ENCODE measurements at regions not wholly inside any gene's neighbourhood (a gene's known extent, or its start where the extent isn't known, plus 50 kb on each side); places are given as distances from the start of the nearest gene placed in this dataset.

DNA sequence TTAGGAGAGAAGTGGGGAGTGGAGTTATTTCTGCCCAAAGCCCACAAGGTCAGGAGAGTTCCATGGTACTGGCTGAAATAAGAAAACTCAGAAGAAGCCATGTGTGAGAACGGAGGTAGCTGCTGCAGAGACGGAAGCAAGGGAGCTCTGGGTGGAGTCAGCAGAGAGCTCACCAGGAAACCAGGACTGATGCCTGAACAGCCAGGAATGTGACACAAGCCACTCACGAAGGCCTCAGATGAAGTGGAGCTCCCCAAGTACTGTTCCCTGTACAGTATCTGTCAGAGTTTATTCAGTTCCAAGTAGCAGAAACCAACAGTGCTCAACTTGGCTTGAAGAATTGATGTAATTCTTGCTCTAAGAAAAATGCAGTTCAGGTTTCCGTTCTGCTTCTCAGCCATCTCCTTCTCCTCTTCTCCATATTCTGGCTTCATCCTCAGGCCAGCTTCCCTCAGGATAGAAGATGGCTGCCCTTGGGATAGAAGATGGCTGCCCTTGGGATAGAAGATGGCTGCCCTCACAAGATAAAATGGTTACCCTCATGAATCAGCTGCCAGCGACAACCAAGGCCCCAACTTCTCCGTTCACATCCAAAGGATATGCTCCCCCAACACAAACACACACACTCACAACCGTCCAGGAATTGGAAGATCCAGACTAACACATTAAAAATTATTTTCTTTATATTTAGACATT, 117.4 kb upstream of the SH3BP4 start:
- no peak for DNase-seq

DNA sequence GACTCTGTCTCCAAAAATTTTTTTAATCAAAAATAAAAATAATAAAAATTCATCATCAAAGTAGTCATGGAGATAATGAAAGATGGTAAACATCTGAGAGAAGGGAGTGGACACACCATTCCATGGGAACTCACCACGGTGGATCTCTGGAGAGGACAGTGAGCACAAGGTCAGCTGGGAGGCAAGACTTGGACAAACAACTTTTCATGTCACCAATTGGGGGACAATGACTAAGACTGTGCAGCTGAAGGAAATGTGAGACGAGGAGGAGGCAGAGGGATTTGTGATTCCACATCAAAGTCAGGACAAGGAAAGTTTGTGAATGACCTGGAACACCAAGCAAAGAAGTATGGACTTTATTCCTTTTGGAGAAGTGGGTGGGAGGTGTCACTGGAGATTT, 121.0 kb upstream of the SH3BP4 start:
- DNase-seq: no peak

DNA sequence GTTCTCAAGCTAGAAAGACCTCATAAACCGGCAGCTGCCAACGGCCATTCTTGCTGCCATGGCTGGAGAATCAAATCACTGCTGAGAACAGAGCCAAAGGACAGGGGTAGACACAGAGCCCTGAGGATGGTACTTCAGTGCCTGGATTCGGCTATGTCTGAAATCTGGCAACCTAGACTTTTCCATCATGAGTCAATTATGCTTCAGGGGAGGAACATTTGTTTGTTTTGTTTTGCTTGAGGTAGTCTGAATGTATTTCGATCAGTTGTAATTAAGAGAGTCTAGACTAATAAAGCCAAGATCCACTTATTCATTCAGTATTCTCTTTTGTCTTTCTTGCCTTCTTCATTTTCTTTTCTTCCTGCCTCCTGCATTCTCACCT, 122.8 kb upstream of the SH3BP4 start:
- DNase-seq: no peak

DNA sequence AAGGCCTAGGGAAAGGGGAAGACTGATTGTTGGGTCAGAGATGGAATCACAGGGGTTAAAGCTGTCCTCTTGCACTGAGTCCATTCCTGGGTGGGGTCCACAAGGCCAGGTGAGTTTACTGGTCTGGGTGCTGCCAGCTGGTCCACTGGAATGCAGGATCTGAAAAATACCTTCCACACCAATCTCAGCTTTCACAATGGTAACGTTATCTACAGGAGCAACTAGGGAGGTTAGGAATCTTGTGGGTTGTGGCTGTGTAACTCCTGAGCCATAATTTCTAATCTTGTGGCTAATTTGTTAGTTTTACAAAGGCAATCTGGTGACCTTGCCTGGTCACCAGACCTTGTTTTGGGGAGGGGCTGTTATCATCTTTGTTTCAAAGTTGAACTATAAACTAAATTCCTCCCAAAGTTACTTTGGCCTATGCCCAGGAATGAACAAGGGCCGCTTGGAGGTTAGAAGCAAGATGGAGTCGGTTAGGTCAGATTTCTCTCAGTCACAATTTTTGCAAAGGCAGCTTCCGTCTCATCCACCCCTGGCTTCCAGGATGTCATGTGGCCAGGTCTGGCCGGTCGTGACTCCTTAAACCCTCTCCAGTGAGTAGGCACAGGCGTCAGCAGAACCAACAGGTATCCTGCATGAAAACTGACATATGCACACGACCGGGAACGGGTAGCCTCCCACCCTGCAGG, 123.3 kb upstream of the SH3BP4 start:
- no peak for DNase-seq

DNA sequence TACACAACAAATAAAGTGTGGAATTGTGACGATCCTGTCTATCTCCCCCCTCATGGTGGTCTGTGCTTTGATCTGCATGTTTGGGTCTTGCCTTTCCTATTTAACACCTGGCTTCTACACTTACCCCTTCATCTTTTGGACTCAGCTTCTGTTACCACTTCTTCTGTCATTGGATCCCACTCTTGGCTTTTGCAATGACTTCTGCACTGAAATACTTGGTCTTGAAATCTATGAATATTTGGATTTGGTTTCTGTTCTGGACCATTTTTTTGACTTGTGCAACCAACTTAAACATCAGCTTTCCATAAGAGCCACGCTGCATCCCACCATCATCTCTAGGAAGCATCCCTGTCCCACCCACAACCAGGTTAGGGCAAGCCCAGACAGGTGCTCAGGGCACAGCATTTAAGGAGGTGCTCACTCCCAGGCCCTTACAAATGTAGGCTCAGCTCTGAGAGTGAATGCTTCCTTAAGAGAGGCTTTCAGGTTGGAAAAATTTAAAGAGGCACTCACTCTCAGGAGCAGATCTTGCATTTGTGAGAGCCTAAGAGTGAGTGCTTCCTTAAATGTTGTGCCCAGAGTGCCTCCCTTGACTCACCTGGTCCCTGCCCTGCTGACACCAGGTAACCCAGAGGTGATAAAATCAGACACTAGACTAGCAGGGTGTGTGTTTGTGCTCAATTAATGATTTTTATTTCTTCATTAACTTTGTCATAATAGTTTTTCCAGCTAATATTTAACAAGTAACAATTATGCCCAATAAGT, 124.5 kb upstream of the SH3BP4 start:
- no peak for DNase-seq

DNA sequence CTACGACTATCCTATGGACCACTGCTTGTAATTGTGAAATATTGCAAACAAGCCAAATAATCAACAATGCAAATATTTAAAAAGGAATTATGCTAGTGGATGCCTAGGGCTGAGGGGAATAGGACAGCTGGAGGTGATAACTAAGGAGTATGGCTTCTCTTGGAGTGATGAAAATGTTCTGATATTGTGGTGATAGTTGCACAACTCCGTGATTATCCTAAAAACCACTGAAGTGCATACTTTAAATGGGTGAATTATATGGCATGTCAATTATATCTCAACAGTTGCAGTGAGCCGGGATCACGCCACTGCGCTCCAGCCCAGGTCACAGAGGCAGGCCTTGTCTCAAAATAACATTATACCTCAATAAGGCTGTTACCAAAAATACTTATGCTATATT, 125.1 kb upstream of the SH3BP4 start:
- no peak for DNase-seq

DNA sequence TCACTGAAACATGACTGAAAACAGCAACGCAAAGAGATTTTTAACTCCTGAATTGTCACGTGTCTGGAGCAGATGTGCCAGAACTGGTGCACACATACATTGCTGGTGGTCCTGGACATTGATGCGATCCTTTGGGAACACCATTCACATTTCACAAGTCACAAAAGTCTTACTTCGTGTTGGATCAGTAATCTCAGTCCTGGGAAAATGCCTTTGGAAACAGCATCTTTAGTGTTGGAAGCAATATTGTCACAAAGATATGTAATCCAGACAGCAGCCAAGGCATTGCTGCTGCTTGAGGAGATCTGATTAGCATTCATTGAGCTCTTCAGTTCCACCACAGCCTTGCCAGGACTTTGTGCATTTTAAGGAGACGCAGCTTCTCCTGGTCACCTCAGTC, 126.2 kb upstream of the SH3BP4 start:
- DNase-seq: no peak

DNA sequence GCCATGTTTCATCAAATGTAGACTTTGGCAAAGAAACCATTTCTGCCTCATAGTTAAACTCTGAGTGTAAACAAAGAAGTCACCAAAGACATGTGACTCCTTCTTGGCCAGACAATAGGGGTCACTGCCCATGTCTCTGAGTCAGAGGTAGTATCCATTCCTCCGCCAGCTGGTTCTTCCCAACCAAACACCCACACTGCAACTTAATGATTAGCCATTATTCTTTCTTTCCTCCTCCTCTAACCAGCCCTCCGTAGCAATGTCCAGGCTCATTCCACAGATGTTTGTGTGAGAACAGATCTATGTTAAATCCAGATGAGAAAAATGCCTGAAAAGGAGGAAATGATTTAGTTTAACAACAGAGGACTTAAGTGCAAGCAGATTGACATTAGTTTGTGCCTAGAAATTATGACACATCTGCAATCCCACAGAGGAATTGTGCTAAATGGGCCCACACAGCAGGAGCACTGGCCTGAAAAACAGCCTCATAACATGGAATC, 127.9 kb upstream of the SH3BP4 start:
- DNase-seq: no peak

DNA sequence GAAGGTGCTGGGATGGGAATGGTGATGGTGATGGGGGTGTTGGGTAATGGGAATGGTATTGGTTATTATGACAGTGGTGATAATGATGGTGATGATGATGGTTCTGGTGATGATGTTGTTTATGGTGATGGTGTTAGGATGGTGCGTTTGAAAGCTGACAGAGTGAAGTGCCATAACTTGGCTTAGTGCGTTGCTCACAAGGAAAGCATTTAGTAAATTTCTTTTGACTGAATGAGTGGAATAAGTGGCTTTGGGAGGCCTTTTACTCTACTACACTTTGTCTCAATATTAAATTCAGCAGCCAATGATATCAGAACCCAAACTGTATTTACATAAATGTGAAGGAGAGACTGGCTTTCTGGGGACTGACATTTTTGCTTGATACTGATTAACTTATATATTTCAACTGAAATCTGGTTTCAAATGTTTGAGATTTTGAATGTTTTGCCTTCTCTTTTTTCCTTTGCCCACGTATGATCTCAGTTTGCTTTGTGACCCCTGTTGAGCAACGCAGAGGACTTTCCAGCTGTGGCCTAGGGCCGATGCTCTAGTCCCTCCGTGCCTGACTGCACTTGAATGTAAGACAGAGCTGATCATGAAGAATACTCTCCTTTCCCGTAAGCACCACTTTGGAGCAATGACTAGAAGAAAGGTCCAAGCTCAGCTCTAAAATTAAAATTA, 128.5 kb upstream of the SH3BP4 start:
- DNase-seq: no peak

DNA sequence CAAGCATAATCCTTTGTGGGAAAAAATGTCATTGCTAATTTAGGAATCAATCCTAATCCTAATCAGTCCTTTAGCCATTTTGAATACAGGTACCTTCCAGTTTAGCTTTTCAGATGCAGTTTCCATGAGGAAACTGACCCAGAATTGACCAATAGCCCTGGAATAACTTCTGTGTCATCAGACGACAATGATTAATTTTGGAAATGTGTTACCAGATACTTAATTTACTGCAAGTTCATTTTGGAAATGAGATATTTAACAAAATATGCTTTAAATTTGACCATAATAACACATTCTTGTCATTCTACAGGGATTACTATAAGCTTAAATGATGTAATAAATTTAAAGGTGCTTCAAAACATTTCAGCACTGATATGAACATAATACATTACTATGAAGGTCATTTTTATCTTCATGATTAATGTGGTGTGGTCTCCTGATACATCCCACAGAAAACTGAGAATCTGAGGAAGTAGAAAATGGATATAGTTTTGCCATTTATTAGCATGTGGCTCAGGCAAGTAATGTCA, 129.8 kb upstream of the SH3BP4 start:
- no peak for DNase-seq

DNA sequence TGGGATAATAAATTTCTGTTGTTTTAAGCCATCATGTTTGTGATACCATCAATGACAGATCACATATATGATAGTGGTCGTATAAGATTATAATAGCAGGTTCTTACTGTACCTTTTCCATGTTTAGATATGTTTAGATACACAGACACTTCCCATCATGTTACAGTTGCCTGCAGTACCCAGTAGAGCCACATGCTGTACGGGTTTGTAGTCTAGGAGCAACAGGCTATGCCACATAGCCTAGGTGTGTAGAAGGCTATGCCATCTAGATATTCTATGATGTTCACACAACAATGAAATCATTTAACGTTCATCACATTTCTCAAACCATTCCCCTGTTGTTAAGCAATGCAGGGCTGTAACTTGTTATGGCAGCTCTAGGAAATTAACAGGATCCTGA, 132.9 kb upstream of the SH3BP4 start:
- DNase-seq: no peak

DNA sequence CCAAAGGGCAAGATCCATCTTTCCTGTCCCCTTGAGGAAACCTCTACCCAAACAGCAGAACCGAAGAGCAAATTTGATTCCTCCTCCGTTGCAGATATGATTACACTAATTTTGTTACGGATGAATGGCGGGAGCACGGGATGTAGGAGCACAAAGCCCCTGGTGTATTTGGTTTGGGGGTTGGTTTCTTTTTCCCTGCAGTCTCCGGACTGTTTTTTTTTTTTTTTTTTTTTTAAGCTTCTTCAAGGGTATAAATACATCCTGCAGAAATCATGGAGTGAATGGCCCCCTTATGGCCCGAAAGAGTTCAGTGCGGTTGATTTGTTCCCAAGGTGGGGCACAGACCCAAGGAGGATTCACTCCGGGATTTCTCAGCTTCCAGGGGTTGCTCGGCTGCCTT, 135.3 kb upstream of the SH3BP4 start:
- DNase-seq: no peak

DNA sequence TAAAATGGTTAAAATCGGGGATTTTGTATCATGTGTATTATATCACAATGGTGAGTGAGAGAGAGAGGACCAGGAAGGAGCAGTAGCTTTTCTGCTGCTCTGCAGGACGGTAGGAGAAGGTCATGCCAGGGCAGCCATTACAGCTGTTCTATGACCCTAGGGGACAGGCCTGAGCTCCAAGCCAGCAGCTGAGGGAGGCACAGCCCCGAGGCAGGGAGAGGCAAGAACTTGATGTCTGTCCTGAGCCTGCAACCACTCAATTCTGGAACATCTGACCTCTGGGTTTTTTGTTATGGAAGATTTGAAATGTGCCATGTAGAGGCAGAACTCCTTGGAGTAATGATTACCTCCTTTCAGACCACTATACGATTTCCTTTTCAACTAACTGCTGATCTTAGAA, 135.8 kb upstream of the SH3BP4 start:
- no peak for DNase-seq

DNA sequence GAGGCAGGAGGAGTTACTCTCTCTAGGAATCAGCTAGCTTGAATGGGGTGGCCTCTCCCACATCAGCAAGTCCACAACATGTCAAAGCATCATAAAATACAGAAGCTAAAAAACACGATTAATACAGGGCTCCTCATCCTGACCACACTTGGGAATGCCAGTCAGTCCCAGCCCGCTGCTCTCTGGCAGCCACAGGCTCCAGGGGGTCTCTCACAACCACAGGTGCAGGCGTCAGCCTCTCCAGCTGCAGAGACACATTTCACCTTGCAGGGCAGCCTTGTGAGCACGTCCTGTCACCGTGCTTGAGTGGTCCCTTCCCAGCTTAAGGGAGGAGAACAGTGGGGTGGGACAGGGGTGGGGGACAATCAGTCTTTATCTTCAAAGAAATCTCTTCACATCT, 137.4 kb upstream of the SH3BP4 start:
- no peak for DNase-seq

DNA sequence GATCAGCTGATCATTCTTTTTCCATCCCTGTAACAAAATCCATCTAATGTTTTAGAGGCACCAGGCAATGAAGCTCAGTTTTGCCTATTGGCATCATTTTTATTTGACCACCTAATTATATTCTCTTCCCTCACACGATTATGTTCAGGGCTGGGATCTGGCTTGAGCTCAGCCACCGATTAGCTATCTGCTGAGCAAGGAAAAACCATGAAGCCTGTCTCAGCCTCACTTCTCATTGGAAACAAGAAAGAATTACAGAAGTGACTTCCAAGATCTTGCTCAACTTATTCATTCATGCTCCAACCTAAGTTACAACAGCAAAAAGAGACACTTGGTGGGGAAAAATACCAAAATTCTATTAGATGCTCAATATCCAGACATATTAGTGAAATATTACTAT, 139.0 kb upstream of the SH3BP4 start:
- DNase-seq: no peak

DNA sequence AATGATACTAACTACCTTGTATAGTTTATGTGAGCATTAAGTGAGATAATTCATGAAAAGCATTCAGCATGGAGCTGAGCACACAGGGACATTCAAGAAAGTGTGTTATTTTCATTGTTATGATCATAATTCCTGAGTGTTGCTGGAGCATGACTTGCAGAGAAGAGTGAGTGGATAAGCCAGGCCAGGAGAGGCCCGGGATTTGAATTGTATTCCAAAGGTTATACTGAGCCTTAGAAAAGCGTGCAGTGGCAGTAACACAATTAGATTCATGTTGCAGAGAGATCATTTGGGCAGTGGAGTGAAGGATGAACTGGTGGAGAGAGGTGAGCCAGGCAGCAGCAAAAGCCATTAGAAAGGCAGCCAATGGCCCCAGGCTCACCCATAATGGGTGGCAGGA, 142.9 kb upstream of the SH3BP4 start:
- no peak for DNase-seq

DNA sequence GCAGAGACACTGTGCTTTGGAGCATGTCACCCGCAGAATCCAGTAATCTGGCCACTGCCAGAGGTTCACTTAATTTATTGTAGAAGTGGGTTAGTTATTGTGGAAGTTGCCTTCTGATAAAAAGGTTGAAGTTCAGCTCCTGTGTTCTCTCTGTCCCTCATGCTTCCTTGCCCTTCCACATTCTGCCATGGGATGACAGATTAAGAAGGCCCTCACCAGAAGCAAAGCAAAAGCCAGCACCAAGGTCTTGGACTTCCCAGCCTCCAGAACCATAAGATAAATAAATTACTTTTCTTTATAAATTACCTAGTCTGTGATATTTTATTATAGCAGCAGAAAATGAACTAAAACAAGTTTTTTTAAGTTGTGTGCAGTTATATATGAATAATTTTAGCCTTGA, 145.0 kb upstream of the SH3BP4 start:
- DNase-seq: no peak

DNA sequence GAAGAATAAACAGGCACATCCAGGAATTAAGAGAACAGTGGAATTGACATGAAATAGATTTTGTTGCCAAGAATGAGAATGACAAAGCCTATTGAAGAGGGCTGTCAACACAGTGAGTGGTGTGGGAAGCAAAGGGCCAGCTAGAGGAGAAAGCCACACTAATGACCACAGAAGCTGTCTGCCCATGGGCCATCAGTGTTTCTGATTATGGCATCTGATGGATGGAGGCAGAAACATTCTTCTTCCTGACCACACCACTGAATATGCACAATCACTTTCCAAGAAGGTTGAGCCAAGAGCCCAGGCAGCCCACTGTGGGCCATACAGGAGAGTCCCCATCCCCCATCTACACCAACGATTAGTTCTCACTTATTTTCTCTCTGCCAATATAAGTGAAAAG, 146.0 kb upstream of the SH3BP4 start:
- DNase-seq: no peak

DNA sequence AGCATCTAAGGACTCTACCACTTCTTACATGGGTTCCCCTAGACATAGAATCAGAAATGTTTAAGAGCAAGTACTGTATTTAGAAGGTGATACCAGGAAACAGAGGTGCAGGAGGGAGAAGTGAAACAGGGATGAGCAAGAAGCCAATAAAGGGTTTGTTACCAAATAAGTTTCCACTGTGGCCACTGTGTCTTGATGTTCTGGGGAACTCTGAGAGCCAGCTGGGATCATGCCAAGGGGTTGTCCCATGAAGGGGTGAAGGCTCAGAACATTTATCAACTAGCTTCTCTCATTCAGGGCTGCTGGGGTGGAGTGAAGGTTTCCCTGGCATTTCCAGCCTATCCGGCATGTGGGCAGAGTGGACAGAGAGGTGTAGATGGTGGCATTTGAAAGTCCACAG, 147.1 kb upstream of the SH3BP4 start:
- no peak for DNase-seq

DNA sequence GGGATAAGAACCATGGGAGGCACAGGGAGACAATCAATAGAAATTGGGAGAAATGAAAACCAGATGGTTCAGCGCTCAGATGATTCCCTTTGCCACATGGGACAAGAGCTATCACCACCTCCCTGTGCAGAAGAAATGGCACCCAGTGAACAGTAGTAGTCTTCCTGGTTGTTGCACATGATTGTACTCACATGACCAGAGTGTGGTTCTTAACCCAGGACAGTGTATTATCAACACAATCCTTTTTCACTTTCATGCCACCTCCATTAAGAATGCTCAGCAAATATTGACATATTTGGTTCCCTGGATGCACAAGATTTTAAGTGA, 149.0 kb upstream of the SH3BP4 start:
- no peak for DNase-seq

DNA sequence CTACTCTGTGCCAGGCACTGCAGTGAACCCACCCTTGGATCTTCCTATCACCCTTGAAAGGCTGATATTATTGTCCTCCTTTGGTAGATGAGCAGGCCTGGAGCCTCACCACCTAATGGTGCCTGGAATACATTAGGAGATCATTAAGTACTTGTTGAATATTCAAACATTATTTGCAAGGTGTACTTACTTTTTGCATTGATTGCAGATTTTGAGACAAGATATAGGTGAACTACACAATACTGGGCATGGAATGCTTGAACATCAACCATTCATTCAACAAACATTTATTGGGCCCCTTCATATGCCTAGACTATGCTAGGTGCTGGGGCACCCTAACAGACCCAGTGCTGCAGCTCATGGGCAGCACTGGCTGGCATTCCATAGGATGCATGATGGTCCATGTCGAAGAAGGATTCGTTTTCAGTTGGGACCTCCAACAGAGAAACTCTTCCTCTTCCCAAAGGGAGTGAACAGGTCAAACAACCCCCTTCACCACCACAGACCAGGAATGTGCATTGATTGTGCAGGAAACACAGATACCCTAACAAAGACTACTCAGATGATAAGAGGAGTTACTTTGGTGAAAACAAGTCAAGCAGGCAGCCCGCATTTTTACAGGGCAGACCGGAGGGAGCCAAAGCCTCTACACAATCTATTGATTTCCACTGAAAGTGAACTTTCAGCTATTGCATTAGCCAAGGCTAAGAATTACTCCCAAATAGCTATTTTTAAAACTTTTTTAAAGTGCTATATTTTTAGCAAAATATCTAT, 149.6 kb upstream of the SH3BP4 start:
- no peak for DNase-seq

DNA sequence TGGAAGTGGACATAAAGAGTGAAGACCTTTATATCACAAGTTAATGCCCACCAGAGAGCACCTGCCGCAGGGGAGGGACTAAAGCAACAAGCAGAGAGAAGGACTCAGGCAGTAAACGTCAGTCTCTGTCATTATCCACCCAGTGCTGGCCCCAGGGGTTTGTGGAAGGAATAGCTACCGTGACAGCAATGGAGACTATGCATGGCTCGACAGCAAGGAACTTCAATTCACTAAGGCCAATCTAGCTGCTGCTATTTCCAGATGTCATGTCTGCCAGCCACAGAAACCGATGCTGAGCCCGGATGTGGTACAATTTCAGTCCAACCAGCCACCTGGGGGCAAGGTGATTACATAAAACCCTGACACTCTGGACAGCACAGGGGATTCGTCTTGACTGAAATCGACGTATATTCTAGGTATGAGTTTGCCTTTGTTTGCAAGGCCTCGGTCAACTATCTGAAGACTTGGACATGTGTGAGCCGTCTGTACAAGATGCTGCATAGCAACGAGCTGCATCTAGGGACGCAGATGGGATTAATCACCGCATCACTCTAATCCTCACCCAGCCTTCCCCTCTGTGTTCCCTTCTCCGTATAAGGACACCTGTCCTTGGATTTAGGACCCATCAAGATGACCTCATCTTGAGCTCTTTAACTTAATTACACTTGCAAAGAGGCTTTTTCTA, 154.1 kb upstream of the SH3BP4 start:
- no peak for DNase-seq

Measured in NCI-H2081 treated with DMSO at 0.1 percent for 48 hours (cell line).